ENCODE measurements at regions not wholly inside any gene's neighbourhood (a gene's known extent, or its start where the extent isn't known, plus 50 kb on each side); places are given as distances from the start of the nearest gene placed in this dataset.
"Not testable (repeated sequence)": the region's sequence is repeated elsewhere in the genome, so short reads cannot be mapped to it uniquely, and the experiment has no call there.

DNA sequence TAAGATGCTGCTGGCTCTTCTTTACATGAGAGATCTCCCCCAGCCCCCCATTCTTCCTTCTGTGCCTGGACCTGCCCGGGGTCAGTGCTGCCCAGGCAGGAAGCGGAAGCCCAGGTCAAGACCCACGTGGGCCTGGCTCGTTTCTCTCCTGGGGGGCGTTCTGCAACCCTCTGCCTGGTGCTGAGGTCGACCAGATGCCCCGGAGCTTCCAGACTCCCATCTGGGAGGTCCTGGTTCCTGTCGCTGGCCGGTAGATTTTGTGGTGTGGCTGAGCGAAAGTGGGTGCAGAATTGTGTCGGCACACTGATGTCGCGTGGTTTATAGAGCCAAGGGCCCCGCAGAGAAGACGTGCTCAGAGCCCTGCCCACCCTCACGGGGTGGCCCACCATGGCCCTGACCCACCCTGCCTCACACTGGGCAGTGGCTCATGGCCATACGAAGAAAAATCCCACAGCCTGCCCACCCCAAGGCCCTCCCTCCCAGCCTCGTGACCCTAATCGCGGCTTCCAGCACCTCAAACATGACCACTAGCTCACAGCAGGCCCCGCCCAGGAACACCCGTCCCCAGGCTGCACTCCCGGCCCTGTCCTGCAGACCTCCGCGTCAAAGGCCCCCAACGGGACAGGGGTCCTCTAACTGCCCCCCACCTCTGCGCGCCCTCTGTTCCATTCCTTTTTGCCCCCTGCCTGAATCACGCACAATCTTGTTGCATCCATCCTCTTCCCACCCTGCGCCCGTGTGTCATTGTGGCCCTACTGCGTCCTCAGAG, 443.2 kb upstream of the ZNF722 start:
- TF ChIP-seq CTCF (IDR thresholded peaks at IDR 0.05; ENCODE audit: poor library complexity); EZH2 (IDR thresholded peaks at IDR 0.05; ENCODE audit: borderline replicate concordance): not testable (repeated sequence)
